Peyer's patch (tissue), 4 donors: ENCODE measurements at regions not wholly inside any gene's neighbourhood (a gene's known extent, or its start where the extent isn't known, plus 50 kb on each side); places are given as distances from the start of the nearest gene placed in this dataset.

Source experiments
- DNase-seq, 3 donors: peaks; one replicate each; pipeline ENCODE4 v3.0.0-alpha.2; 2017 to 2019
- H3K27ac ChIP-seq, 4 donors: fragments of 200-600 bp; sonication (generic); one replicate each; pipeline ENCODE4 v1.5.1; 2016 to 2019
- H3K27me3 ChIP-seq, 2 donors: fragments of 200-600 bp; sonication (generic); one replicate each; pipeline ENCODE4 v1.5.1; 2019
- H3K36me3 ChIP-seq, 3 donors: fragments of 200-600 bp; sonication (generic); one replicate each; pipeline ENCODE4 v1.5.1; 2016 to 2019
- H3K4me1 ChIP-seq, 4 donors: fragments of 200-600 bp; sonication (generic); one replicate each; pipeline ENCODE4 v1.5.1; 2016 to 2019
- H3K4me3 ChIP-seq, 4 donors: fragments of 200-600 bp; sonication (generic); 1 replicate in 3 of 4; 2 replicates in 1 of 4; pipeline ENCODE4 v1.5.1; 2016 to 2019; ENCODE audit warnings: mild to moderate bottlenecking in 1 of 4
- H3K9me3 ChIP-seq, 4 donors: fragments of 200-600 bp; sonication (generic); one replicate each; pipeline ENCODE4 v1.5.1; 2016 to 2019; ENCODE audit warnings: mild to moderate bottlenecking in 1 of 4
- POLR2A ChIP-seq, 2 donors: fragments of 450-650 bp; IDR thresholded peaks; one replicate each; pipeline ENCODE4 v1.5.1; 2017; ENCODE audit warnings: antibody characterized with exemption in 2 of 2, mild to moderate bottlenecking in 2 of 2, moderate library complexity in 2 of 2
- TF ChIP-seq, protein P1 (sequence below), 6 experiments: fragments of 450-650 bp in 4 of 6; fragments of 200-600 bp in 2 of 6; sonication (generic) in 1 of 6; IDR thresholded peaks; one replicate each; pipeline ENCODE4 v1.5.1; 2017 to 2019; ENCODE audit warnings: antibody characterized with exemption in 6 of 6, mild to moderate bottlenecking in 3 of 6, moderate library complexity in 1 of 6

DNA sequence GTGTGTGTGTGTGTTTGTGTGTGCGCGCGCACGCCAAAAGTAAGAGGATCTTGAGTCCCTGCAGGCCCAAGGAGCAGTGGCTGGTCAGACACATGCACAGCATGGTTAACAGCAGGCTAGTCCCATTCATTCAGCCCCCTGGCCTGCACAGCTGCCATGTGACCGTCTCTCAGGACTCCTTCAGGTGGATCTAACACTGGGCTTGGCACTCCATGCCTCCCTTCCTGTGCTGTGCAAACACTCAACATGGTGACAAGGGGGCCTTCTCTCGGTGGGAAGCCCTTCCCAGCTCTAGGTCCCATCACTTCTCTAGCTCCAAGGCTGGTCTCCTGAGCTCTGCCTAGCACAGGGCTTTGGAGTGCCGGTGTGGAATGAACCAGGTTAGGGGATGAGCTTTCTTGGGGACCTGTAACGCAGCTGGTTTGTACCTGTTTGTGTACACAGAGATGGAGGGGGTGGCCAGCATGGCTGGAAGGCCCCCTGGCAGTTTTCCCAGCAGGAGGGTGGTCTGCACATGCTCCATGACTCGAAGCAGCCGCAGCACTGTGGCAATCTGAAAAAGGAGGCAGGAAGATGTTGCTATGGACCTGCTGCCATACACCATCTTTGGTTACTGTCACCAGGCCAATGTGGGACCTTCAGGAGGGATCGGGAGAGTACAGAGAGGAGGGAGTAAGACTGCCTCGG is 69.4 kb upstream of the GCSH start:
- Histone ChIP-seq H3K4me1 (no peaks in the 10 kb centered on the region), H3K36me3 (no peaks in the 10 kb centered on the region), H3K4me3 (no peak overlapping the region), H3K27me3 (no peaks in the 10 kb centered on the region), H3K9me3 (no peaks in the 10 kb centered on the region), H3K27ac (no peak overlapping the region)
- TF ChIP-seq POLR2A (IDR thresholded peaks at IDR 0.05) = no peak
- TF ChIP-seq, protein P1, sequence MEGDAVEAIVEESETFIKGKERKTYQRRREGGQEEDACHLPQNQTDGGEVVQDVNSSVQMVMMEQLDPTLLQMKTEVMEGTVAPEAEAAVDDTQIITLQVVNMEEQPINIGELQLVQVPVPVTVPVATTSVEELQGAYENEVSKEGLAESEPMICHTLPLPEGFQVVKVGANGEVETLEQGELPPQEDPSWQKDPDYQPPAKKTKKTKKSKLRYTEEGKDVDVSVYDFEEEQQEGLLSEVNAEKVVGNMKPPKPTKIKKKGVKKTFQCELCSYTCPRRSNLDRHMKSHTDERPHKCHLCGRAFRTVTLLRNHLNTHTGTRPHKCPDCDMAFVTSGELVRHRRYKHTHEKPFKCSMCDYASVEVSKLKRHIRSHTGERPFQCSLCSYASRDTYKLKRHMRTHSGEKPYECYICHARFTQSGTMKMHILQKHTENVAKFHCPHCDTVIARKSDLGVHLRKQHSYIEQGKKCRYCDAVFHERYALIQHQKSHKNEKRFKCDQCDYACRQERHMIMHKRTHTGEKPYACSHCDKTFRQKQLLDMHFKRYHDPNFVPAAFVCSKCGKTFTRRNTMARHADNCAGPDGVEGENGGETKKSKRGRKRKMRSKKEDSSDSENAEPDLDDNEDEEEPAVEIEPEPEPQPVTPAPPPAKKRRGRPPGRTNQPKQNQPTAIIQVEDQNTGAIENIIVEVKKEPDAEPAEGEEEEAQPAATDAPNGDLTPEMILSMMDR (IDR thresholded peaks at IDR 0.05) = no peak
- DNase-seq = no peak

DNA sequence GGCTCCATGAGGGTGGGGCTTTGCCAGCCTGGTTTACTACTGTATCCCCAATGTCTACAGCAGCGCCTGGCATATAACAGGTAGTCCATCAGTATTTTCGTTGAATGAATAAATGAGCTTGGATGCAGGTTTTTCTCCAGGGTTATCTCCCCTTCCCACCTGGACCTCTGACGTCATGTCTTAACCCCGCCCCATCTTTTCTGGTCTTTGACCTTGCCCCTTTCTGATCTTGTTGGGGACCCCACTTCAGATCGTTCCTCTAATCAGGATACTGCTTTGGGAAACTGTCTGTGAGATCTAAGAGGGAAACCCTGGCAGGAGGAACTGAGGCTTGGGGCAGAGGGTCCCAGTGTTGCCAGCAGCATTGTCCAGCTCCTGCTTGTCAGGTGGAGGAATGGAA is 68.8 kb upstream of the GCSH start:
- no peaks in the 10 kb centered on the region for H3K4me1 ChIP-seq
- H3K9me3 ChIP-seq = no peaks in the 10 kb centered on the region
- no peaks in the 10 kb centered on the region for H3K27me3 ChIP-seq
- H3K4me3 ChIP-seq = no peak overlapping the region
- DNase-seq = no peak
- H3K36me3 ChIP-seq = no peaks in the 10 kb centered on the region
- H3K27ac ChIP-seq = no peak overlapping the region
- TF ChIP-seq POLR2A (IDR thresholded peaks at IDR 0.05) = no peak
- TF ChIP-seq, protein P1 (IDR thresholded peaks at IDR 0.05) = no peak

DNA sequence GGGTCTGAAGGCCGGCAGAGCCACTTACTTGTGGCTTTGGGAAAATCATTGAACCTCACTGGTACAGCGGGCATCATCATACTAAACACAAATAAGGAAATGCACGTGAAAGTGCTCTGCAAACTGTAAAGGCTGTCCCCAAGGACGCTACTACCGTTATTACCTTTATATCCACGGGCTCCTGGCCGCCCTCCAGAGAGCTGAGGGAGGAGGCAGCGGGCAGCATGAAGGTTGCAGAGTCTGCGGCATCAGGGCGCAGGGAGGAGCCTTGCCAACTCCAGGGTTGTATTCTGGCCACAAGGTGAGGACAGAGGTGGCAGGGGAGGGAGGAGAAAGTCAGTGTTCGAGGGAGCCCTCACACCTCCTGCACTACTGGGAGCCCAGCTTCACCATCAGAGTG is 68.3 kb upstream of the GCSH start:
- Histone ChIP-seq H3K4me3 (no peak overlapping the region), H3K36me3 (no peaks in the 10 kb centered on the region), H3K4me1 (no peaks in the 10 kb centered on the region), H3K27me3 (no peaks in the 10 kb centered on the region), H3K27ac (no peak overlapping the region), H3K9me3 (no peaks in the 10 kb centered on the region)
- DNase-seq = no peak
- TF ChIP-seq, protein P1 (IDR thresholded peaks at IDR 0.05) = no peak
- TF ChIP-seq POLR2A (IDR thresholded peaks at IDR 0.05) = no peak

DNA sequence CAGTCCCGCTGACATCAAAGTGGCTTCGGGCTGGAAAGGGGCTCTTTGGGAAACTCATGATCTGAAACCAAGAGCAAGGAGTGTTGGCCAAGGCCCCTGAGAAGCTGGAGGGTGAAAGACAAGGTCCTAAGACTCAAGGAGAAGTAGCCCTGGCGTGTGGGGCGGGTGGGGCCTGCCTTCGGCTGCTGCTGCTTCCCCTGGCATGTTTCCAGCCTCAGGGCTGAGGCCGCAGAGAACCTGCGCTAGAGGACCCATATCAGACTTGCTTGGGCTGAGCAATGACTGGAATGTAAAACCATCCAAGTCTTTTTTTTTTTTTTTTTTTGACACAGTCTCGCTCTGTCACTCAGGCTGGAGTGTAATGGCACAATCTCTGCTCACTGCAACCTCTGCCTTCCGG is 67.5 kb upstream of the GCSH start:
- Histone ChIP-seq H3K27me3 (no peaks in the 10 kb centered on the region), H3K36me3 (no peaks in the 10 kb centered on the region), H3K9me3 (no peaks in the 10 kb centered on the region), H3K4me3 (no peak overlapping the region), H3K27ac (no peak overlapping the region), H3K4me1 (no peaks in the 10 kb centered on the region)
- TF ChIP-seq, protein P1 (IDR thresholded peaks at IDR 0.05) = no peak
- TF ChIP-seq POLR2A (IDR thresholded peaks at IDR 0.05) = no peak
- DNase-seq = no peak

DNA sequence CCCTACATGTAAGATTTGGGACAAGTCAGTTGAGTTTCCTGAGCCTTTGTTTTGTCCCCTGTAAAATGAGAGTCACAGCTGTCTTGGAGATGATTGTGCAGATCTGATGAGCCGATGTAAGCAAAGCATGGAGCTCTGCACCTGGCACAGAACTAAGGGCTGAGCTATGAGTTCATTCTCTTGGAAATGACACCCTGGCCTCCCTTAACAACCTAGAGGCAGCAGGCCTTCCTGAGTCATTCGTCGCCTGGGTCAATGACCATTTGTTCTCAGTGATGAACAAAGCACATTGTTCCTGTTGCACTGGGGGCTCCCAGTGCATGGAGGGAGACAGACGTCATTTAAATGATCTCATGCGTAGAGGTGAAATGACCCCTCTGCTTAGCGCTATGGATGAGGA is 62.8 kb upstream of the GCSH start:
- no peak for DNase-seq
- Histone ChIP-seq H3K27me3 (no peaks in the 10 kb centered on the region), H3K4me3 (no peak overlapping the region), H3K9me3 (no peaks in the 10 kb centered on the region), H3K4me1 (no peaks in the 10 kb centered on the region), H3K36me3 (no peaks in the 10 kb centered on the region), H3K27ac (no peak overlapping the region)
- TF ChIP-seq POLR2A (IDR thresholded peaks at IDR 0.05) = no peak
- TF ChIP-seq, protein P1 (IDR thresholded peaks at IDR 0.05) = no peak

DNA sequence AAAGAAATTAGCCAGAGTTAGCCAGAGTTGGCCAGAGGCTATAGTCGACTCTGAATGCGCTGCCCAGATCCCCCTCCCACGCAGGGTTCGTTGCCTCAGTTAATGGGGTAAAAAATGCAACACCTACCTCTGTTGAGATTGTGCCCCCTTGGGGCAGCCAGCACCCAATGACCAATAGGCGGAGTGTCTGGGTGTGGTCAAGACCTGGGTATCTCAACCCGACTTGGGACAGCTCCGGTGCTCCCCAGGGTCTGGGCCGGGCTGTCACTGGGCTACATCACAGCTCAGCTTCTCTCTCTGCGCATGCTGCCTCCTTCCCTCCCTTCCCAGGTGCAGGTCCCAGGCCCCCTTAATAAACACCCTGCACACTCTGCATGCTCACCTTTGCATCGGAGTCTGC is 59.6 kb upstream of the GCSH start:
- Histone ChIP-seq H3K27ac (no peak overlapping the region), H3K4me1 (no peaks in the 10 kb centered on the region), H3K4me3 (no peak overlapping the region), H3K9me3 (no peaks in the 10 kb centered on the region), H3K27me3 (no peaks in the 10 kb centered on the region), H3K36me3 (no peaks in the 10 kb centered on the region)
- TF ChIP-seq POLR2A (IDR thresholded peaks at IDR 0.05) = no peak
- TF ChIP-seq, protein P1 (IDR thresholded peaks at IDR 0.05) = no peak
- DNase-seq = no peak
